ENCODE measurements at regions not wholly inside any gene's neighbourhood (a gene's known extent, or its start where the extent isn't known, plus 50 kb on each side); places are given as distances from the start of the nearest gene placed in this dataset.

DNA sequence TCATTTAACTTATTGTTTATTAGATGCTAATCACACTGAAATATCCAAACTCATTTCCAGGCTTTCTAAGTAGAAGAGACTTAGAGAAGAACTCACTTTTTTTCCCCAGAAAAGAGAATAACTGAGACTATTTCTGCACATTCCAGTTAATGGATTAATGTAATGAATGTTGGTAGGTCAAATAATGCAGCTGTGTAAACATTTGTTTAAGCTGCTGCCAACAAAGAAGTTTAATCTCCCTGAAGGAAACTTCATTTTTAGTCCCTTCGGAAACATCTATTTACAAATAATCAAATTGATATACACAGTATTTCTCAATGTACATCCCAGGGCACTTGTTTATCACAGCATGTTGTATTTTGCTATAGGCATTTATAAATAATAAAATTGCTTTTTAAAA is 126.9 kb downstream of the KCNS3 start:
- no peak for TF ChIP-seq POLR2A (IDR thresholded peaks at IDR 0.05; ENCODE audit: low read depth, low read length)
- no peak for TF ChIP-seq POLR2AphosphoS5 (IDR thresholded peaks at IDR 0.05; ENCODE audit: low read depth, low read length)
- no peak for TF ChIP-seq TAF1 (IDR thresholded peaks at IDR 0.05; ENCODE audit: borderline replicate concordance, low read depth, low read length)
